Glomerular visceral epithelial cell (primary cell): ENCODE measurements at regions not wholly inside any gene's neighbourhood (a gene's known extent, or its start where the extent isn't known, plus 50 kb on each side); places are given as distances from the start of the nearest gene placed in this dataset.

Source experiments
- DNase-seq: peaks from one replicate; pipeline ENCODE4 v3.0.0-alpha.2; 2016; ENCODE audit errors: extremely low spot score

DNA sequence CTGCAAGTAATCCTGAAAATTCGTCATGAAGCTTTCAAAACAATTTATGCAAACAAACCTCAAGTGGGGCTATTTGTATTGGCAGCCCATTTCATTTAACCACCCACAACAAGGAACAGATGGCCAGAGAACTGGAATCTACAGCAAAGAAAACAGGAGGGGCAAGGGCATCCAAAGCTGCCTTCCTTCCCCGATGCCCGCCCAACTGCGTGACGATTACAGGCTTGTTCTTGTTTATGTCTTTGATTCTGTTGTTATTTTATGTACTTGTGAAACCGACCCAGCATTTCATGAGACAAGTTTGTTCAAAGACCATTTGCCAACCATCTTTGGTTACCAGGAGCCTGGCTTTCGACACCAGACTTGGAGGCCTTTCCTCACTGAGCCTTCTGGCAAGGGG lies 59.1 kb upstream of the IRX6 start:
- DNase-seq: no peak

DNA sequence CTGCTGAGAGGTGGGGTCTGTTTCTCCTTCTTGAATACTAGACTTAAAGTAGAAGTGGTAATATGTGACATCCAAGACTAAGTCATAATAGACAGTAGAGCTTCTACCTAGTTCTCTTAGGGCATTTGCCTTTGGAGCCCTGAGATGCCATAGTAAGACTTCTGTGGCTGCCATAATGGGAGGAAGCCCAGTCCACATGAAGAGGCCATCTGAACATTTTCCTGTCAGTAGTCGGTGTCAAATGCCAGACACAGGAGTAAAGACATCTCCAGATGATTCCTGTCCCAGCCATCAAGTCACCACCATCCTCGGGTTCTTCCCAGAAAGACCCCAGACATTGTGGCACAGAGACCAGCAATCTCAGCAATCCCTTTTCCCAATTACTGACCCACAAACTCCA lies 58.1 kb upstream of the IRX6 start:
- DNase-seq: no peak

DNA sequence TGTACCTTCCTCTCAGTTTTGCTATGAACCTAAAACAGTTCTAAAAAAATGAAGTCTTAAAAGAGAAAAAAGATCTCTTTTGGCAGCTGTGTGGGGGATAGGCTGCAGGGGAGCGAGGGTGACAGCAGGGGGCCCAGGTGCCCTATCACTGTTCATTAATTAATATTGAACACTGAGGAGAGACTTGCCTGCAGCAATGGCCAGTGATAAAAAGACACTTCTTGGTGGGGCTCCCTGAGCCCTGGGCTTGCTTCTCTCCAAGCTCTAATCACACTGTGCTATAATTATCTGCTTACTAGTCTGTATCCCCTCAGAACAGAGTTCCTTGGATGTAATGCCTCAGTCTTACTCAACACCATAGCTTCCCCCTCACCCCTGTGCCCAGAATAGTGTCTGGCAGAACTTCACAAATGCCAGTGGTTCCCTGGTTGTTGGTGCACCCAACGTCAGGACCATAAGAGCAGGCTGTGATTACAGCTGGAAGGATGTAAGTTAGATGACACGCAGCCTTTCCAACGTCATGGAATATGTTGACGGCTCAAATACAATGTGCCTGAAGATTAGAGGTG lies 52.0 kb upstream of the IRX6 start:
- no peak for DNase-seq

DNA sequence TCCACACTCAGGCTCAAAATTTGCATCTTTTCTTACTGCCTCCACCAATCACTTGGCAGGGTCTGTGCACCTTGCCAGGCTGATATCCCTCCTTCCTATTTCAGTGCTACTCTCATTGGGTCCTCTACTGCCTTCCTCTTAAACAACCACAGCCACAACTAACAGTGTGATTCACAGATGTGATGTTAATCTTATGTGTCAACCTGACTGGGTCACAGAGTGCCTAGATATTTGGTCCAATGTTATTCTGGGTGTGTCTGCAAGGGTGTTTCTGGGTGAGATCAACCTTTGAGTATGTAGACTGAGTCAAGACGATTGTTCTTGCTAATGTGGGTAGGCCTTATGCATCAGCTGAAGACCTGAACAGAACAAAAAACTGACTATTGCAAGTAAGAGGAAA lies 51.3 kb upstream of the IRX6 start:
- DNase-seq: no peak

DNA sequence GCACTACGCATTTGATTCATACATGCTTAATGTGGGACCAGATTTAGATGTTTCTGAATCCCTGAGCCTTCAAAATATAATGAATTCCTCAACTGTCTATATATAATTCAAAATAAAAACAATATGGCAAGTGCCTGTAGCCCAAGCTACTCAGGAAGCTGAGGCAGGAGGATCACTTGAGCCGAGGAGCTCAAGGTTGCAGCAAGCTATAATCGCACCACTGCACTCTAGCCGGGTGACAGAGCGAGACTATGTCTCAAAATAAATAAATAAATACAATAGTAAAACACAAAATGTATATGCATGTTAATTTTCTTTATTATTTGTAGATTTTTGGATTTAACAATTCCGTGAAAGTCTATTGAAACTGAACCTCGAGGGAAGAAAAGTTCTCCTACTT lies 50.6 kb upstream of the IRX6 start:
- DNase-seq: no peak

DNA sequence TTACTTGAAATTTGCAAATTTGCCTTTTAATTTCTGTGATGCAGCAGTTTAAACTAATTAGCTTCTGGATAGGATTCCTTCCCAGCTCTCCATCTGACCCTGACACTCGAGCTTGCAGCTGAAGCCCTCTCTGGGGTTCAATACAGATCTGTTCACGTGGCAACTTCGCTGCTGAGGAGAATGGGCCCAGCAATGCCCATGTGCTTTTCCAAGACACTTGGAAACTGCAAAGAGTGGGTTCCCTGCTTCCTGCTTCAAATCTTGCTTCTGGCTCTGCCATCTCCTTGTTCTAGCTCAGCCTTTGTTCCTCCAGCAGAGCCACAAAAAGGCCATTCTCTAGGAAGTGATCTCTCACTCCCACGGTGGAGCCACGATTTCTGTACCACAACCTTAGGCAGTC lies 50.0 kb upstream of the IRX6 start:
- no peak for DNase-seq
